ENCODE measurements at regions not wholly inside any gene's neighbourhood (a gene's known extent, or its start where the extent isn't known, plus 50 kb on each side); places are given as distances from the start of the nearest gene placed in this dataset.

DNA sequence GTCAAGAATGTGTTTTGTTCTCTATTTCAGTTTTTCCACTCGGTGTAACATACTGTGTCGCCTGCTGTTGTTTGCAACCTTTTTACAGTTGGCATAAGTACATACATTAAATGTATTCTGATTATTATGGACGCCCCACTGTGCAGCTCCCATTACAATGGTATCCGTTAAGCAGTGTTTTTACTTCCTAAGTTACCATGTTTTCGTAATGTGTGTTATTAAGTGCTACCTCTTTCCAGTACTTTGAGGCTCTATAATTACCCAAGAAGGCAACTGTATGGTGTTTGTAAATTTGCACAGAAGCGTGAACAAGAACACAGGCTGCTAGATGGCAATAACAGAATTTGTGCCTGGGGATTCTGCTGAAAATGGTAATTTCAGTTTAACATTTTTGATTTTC lies 568.0 kb upstream of the MARCKS start:
- TF ChIP-seq POLR2A (IDR thresholded peaks at IDR 0.05; ENCODE audit: extremely low read depth, insufficient read length): no peak
- TF ChIP-seq, protein P1, sequence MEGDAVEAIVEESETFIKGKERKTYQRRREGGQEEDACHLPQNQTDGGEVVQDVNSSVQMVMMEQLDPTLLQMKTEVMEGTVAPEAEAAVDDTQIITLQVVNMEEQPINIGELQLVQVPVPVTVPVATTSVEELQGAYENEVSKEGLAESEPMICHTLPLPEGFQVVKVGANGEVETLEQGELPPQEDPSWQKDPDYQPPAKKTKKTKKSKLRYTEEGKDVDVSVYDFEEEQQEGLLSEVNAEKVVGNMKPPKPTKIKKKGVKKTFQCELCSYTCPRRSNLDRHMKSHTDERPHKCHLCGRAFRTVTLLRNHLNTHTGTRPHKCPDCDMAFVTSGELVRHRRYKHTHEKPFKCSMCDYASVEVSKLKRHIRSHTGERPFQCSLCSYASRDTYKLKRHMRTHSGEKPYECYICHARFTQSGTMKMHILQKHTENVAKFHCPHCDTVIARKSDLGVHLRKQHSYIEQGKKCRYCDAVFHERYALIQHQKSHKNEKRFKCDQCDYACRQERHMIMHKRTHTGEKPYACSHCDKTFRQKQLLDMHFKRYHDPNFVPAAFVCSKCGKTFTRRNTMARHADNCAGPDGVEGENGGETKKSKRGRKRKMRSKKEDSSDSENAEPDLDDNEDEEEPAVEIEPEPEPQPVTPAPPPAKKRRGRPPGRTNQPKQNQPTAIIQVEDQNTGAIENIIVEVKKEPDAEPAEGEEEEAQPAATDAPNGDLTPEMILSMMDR (IDR thresholded peaks at IDR 0.05; ENCODE audit: low read depth, low read length): no peak
- TF ChIP-seq, protein P2, sequence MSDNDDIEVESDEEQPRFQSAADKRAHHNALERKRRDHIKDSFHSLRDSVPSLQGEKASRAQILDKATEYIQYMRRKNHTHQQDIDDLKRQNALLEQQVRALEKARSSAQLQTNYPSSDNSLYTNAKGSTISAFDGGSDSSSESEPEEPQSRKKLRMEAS (IDR thresholded peaks at IDR 0.05; ENCODE audit: low read depth, low read length): no peak

Data from NB4 (cell line).